ENCODE measurements at regions not wholly inside any gene's neighbourhood (a gene's known extent, or its start where the extent isn't known, plus 50 kb on each side); places are given as distances from the start of the nearest gene placed in this dataset.

- TF ChIP-seq CTCF (IDR thresholded peaks at IDR 0.05; ENCODE audit: low read depth, low read length) = no peak
- H3K4me3 ChIP-seq (ENCODE audit: low read depth, low read length) = no peak overlapping the region
Measured at GRCh38 chr2:211281430-211282073, 725.2 kb downstream of the CPS1 start.

GRCh38 chr2:211302676-211303075 is 746.3 kb downstream of the CPS1 start:
- no peak for TF ChIP-seq CTCF (IDR thresholded peaks at IDR 0.05; ENCODE audit: low read depth, low read length)

DNA sequence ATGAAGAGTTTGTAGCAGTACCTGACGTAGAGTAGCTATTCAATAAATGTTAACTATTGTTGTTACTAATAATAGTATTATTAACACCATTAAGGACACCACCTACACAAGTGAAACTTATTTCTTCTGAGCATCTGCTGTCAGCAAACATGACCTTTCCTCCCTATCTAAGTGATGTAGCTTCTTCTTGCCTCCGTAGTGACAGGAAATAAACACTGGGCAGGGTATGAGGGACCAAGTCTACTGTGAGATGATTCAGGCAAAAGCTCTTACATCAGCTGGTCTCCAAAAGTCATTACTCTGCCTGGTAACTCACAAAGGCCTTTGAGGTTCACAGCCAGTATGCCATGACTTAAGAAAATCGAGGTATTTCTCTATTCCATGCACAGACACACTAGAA is 750.5 kb downstream of the CPS1 start:
- no peak for TF ChIP-seq CTCF (IDR thresholded peaks at IDR 0.05; ENCODE audit: low read depth, low read length)
- no peak overlapping the region for H3K4me3 ChIP-seq (ENCODE audit: low read depth, low read length)

More at GRCh38 chr2:211302676-211303075, 746.3 kb downstream of the CPS1 start:
- no peak overlapping the region for H3K4me3 ChIP-seq (ENCODE audit: low read depth, low read length)

Data from WI38 (cell line).